HCEC 1CT (cell line): ENCODE measurements at regions not wholly inside any gene's neighbourhood (a gene's known extent, or its start where the extent isn't known, plus 50 kb on each side); places are given as distances from the start of the nearest gene placed in this dataset.

Experiments used
- DNase-seq: peaks from one replicate; pipeline ENCODE4 v3.0.0-alpha.2; 2017

DNA sequence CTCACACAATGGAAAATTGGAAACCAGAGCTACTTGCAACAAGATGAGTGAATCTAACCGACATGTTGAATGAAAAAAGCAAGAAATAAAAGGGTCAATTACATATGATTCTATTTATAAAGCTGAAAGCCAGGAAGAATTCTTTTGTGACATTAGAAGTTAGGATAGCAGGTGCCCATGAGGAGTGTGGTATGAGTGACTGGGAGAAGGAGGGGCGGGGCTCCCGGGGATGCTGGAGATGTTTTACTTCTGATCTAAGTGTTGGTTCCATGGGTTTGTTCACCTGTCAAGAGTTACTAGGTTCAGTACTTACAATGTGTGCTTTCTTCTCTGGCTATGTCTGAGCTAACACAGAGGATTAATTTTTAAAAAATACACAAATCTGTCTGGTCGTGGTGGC lies 60.8 kb downstream of the NSMCE3 start:
- no peak for DNase-seq

DNA sequence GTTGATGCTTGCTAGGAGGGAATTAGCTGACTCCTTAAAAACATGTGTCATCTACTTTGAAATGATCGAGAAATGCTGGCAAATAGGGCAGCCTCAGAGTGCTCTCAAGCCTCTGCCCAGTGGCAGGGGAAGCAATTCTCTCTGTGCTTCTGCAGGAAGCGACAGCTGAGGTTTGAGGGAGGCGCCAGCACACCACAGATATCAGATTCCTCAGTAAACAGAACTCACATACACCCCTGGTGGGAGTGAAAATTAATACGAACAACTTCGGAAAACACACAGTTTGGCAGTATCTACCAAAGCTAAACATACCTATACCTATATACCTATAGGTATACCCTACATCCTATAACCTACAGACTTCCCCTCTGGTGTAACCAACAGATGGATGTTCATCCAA lies 61.3 kb downstream of the NSMCE3 start:
- DNase-seq = peak; percentile 47

DNA sequence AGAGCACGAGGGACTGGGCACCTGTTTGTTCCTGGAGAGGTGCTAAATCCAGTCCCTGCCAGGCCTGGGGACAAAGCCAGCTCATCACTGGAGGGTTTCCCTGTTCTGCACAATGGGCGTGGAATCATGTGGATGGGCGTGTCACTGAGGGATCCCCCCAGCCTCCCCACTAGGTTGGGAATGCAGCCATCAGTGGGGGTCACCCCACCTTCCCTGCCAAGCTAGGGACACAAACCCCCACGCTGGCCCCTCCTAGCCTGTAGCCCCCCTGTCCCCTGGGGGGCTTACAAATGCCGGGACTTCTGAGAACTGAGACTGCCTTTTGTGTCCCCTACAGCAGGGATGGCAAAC lies 61.9 kb downstream of the NSMCE3 start:
- DNase-seq = no peak

DNA sequence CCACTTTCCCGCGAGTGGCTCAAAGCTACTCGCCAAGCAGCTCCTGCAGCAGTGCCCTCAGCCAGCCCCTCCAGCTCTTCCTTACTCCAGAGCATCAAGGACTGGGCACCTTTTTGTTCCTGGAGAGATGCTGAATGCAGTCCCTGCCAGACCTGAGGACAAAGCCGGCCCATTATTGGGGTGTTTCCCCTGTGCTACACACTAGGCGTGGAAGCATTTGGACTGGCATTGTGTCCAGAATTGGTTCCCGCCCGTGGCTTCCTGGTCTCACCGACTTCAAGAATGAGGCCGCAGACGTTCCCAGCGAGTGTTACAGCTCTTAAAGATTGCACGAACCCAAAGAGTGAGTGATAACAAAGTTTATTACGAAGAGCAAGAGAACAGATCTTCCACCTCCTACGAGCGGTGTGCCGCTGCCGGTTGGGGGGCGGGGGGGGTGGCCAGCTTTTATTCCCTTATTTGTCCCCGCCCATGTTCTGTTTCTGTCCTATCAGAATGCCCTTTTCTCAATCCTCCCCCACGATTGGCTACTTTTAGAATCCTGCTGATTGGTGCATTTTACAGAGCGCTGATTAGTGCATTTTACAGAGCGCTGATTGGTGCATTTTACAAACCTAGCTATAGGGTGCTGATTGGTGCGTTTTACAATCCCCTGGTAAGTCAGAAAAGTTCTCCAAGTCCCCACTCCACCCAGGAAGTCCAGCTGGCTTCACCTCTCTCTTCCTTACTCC lies 62.4 kb downstream of the NSMCE3 start:
- no peak for DNase-seq

DNA sequence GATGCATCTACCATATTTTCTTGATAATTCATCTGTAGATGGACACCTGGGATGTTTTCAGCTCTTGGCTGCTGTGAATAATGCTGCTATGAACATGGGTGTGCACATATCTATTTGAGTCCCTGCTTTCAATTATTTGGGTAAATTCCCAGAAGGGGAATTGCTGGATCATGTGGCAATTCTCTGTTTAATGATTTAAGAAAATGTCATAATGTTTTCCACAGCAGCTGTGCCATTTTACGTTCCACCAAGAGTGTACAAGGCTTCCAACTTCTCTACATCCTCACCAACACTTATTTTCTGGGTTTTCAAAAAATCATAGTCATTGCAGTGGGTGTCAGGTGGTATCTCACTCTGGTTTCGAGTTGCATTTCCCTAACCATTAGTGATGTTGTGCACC lies 64.4 kb downstream of the NSMCE3 start:
- no peak for DNase-seq

GRCh38 chr15:29204369-29204755 lies 65.3 kb downstream of the NSMCE3 start:
- DNase-seq = no peak

GRCh38 chr15:29203718-29204368 lies 65.8 kb downstream of the NSMCE3 start:
- DNase-seq = no peak

GRCh38 chr15:29196722-29197121 lies 72.9 kb downstream of the NSMCE3 start:
- no peak for DNase-seq

DNA sequence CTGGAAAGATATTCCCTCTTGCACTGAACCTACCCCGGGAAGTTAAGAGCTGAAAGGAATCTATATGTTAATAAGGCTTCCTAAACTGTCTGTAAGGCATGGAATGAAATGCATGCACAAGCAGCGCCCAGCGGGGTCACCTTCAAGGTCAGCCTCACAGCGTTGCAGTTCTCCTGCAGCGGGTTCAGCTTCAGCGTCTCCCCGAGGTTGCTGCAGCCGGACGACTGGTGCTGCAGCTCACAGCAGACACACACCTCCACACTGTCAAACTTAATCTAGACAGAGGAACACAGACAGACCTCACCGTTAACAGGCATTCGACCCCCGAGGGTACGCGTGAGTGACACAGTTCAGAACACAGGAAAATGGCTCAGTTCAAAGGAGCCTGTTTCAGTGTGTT lies 73.3 kb downstream of the NSMCE3 start:
- DNase-seq = no peak

- DNase-seq = no peak
These were observed 74.8 kb downstream of the NSMCE3 start for GRCh38 chr15:29194866-29195265.

DNA sequence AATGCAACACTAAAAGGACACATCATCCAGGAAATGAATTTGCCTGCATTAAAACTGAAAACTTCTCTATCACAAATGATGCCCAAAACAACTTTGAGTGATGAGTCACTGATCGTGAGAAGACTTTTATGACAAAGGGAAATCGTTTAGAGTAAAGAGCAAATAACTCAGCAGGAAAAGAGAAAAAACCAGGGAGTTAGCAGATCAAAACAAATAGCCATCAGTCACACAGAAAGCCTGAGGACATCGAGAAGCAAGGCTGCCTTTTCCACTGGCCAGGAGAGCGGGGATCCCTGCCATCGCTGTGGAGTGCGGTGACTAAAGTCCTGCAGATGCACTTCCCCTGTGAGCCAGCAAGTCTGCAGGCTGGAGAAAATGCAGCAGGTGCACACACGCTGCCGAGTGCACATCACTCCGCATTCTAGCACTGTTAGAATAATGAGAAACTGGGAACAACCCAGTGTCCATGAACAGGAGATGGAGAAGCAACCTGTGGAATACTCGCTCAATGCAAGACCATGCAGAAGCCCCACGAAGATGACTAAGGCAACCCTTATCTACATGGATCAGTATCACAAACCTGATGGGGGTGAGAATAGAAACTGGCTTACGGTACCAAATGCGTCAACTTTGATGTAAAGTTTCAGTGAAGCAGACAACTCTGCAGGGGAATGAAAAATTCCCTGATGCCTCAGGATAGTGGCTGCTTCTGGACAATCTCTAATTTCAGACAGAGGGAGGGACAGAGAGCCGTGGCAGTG lies 86.4 kb downstream of the NSMCE3 start:
- peak; percentile 49 for DNase-seq

- DNase-seq = no peak
These were observed 87.0 kb downstream of the NSMCE3 start for GRCh38 chr15:29182590-29182989.

- DNase-seq = no peak
These were observed 96.6 kb downstream of the NSMCE3 start for GRCh38 chr15:29172742-29173725.

DNA sequence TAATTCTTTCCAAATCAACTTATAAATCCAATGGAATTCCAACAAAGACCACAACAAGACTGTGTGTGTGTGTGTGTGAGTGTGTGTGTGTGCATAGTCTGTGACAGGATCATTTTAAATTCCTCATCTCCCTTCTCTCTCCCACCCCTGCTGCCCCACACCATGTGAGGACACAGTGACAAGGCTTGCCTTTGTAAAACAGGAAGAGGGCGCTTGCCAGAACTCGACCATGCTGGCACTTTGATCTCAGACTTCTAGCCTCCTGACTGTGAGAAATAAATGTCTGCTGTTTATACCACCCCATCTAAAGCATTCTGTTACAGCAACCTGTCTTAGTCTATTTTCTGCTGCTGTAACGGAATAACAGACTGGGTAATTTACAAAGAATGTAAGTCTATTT lies 99.1 kb downstream of the NSMCE3 start:
- DNase-seq = no peak
